GM12878 (cell line): ENCODE measurements at regions not wholly inside any gene's neighbourhood (a gene's known extent, or its start where the extent isn't known, plus 50 kb on each side); places are given as distances from the start of the nearest gene placed in this dataset.

Experiments
- ATAC-seq: fragments of 200-7000 bp; cut with Tn5 transposase; 3 replicates; pipeline ENCODE4 v1.9.1; 2020; ENCODE audit warnings: mild to moderate bottlenecking, moderate library complexity
- BruUV-seq: library from RNA; stranded (reverse); fragments of 400-500 nt; replicated peaks from 2 replicates; lab custom pipeline; 2021; lab: Mats Ljungman, UMichigan
- CTCF ChIA-PET: fragments of 300-600 bp; sonication (Branson Sonifier 250); formaldehyde crosslinking; extraction: SDS; loops from one replicate; lab custom pipeline; 2021; ENCODE audit warnings: inconsistent platforms; lab: Yijun Ruan, JAX
- POLR2A ChIA-PET: fragments of 350-600 bp; formaldehyde crosslinking; extraction: SDS; loops from one replicate; lab custom pipeline; 2021; ENCODE audit warnings: inconsistent platforms; lab: Charles Lee
- RAD21 ChIA-PET: fragments of 300-600 bp; sonication (Branson Sonifier 250); formaldehyde crosslinking; loops from one replicate; lab custom pipeline; 2023; ENCODE audit warnings: antibody characterized with exemption; ENCODE audit not compliant: unreplicated experiment; lab: Charles Lee
- SMC1A ChIA-PET: fragments of 300-600 bp; sonication (Branson Sonifier 250); formaldehyde crosslinking; loops from one replicate; lab custom pipeline; 2023; ENCODE audit not compliant: unreplicated experiment, uncharacterized antibody; lab: Charles Lee
- DNase-seq: peaks from one replicate; pipeline ENCODE4 v3.0.0-alpha.2; 2011; ENCODE audit warnings: low read depth, low spot score
- FAIRE-seq: peaks from 3 replicates; lab custom pipeline; 2011; peaks lifted over from hg19 to GRCh38; lab: Jason Lieb, UNC
- H2AFZ ChIP-seq: 2 replicates; pipeline ENCODE4 v1.6.0; 2011; ENCODE audit warnings: low read depth, low read length, control low read depth; ENCODE audit not compliant: control insufficient read depth
- H3K27ac ChIP-seq: 2 replicates; pipeline ENCODE4 v1.5.1; 2011; ENCODE audit warnings: control low read depth; ENCODE audit not compliant: control insufficient read depth, insufficient read depth
- H3K27me3 ChIP-seq, 2 experiments: replicated peaks in 1 of 2; 2 replicates each; pipeline versions ENCODE4 v1.6.0 to v1.6.1; 2011; ENCODE audit warnings: low read length in 1 of 2; ENCODE audit not compliant: control insufficient read depth in 2 of 2, insufficient read depth in 2 of 2
- H3K36me3 ChIP-seq, 2 experiments: 2 replicates each; pipeline ENCODE4 v1.5.1; 2011; ENCODE audit warnings: low read length in 1 of 2; ENCODE audit not compliant: control insufficient read depth in 2 of 2, insufficient read depth in 2 of 2
- H3K4me1 ChIP-seq: 2 replicates; pipeline ENCODE4 v1.6.1; 2011; ENCODE audit warnings: mild to moderate bottlenecking, low read length, moderate library complexity, mixed read lengths; ENCODE audit not compliant: control insufficient read depth, insufficient read depth
- H3K4me2 ChIP-seq: 2 replicates; pipeline ENCODE4 v1.6.0; 2011; ENCODE audit warnings: control low read depth; ENCODE audit not compliant: control insufficient read depth, insufficient read depth
- H3K4me3 ChIP-seq: fragments of 200-600 bp; sonication (generic); 2 replicates; pipeline ENCODE4 v1.5.1; 2016
- H3K79me2 ChIP-seq: 2 replicates; pipeline ENCODE4 v1.6.0; 2011; ENCODE audit warnings: low read length; ENCODE audit not compliant: control insufficient read depth, insufficient read depth
- H3K9ac ChIP-seq: 2 replicates; pipeline ENCODE4 v1.8.0; 2011; ENCODE audit warnings: low read length, control low read depth, mixed read lengths; ENCODE audit not compliant: control insufficient read depth, insufficient read depth
- H3K9me3 ChIP-seq: replicated peaks from 3 replicates; pipeline ENCODE4 v1.5.1; 2011; ENCODE audit warnings: mild to moderate bottlenecking, low read length; ENCODE audit not compliant: control insufficient read depth, insufficient read depth
- H4K20me1 ChIP-seq: 2 replicates; pipeline ENCODE4 v1.6.0; 2011; ENCODE audit not compliant: control insufficient read depth, insufficient read depth
- BCL11A ChIP-seq: IDR thresholded peaks from 2 replicates; pipeline ENCODE4 v1.6.1; 2011; ENCODE audit warnings: low read depth, low read length
- FOXK2 ChIP-seq: fragments of 450-650 bp; IDR thresholded peaks from 2 replicates; pipeline ENCODE4 v1.6.1; 2017; ENCODE audit warnings: mild to moderate bottlenecking, moderate library complexity
- JUND ChIP-seq: IDR thresholded peaks from 2 replicates; pipeline ENCODE4 v1.6.1; 2012; ENCODE audit warnings: low read depth, mild to moderate bottlenecking, low read length, improper control_type of control experiment, moderate library complexity
- RELA ChIP-seq: fragments of 450-650 bp; IDR thresholded peaks from 2 replicates; pipeline ENCODE4 v1.8.0; 2014; ENCODE audit warnings: borderline replicate concordance; ENCODE audit not compliant: partially characterized antibody
- TAF1 ChIP-seq: IDR thresholded peaks from 2 replicates; pipeline ENCODE4 v1.6.1; 2011; ENCODE audit warnings: mild to moderate bottlenecking, low read depth, low read length, borderline replicate concordance
- TCF12 ChIP-seq: IDR thresholded peaks from 2 replicates; pipeline ENCODE4 v1.6.1; 2011; ENCODE audit warnings: low read depth, mild to moderate bottlenecking, low read length
- ZNF217 ChIP-seq: fragments of 450-650 bp; IDR thresholded peaks from 2 replicates; pipeline ENCODE4 v1.6.1; 2017; ENCODE audit warnings: antibody characterized with exemption, mild to moderate bottlenecking
- WGBS: methylation state at CpG from one replicate; pipeline ENCODE4 v1.1.6; 2016; ENCODE audit warnings: low lambda C conversion rate; ENCODE audit not compliant: insufficient replicate concordance, insufficient coverage; ENCODE audit errors: missing lambda C conversion rate; 5-methylcytosine and 5-hydroxymethylcytosine counted together
- in situ Hi-C: fragments of 300-500 bp; cut with MboI; formaldehyde crosslinking; loops from 9 replicates; pipeline ENCODE4 v1.14.3; 2018; ENCODE audit warnings: mixed read lengths
- intact Hi-C: fragments of 100-400 bp; cut with micrococcal nuclease; formaldehyde crosslinking; loops from one replicate; pipeline ENCODE4 v1.14.2; 2022; ENCODE audit not compliant: unreplicated experiment
- TF ChIP-seq, protein P1 (sequence below): fragments of 450-650 bp; IDR thresholded peaks from 2 replicates; pipeline ENCODE4 v1.6.1; 2018; ENCODE audit warnings: borderline replicate concordance, mild to moderate bottlenecking; ENCODE audit not compliant: partially characterized antibody
- TF ChIP-seq, protein P2 (sequence below): IDR thresholded peaks from 2 replicates; pipeline ENCODE4 v1.6.1; 2012; ENCODE audit warnings: low read depth, low read length, improper control_type of control experiment
- TF ChIP-seq, protein P3 (sequence below): fragments of 450-650 bp; IDR thresholded peaks from 2 replicates; pipeline ENCODE4 v1.6.1; 2017; ENCODE audit warnings: mild to moderate bottlenecking, low read depth, inconsistent platforms; ENCODE audit not compliant: poor library complexity, severe bottlenecking
- TF ChIP-seq, protein P4 (sequence below): IDR thresholded peaks from 2 replicates; pipeline ENCODE4 v1.6.1; 2012; ENCODE audit warnings: low read depth, low read length, improper control_type of control experiment
- TF ChIP-seq, protein P5 (sequence below): IDR thresholded peaks from 2 replicates; pipeline ENCODE4 v1.6.1; 2012; ENCODE audit warnings: mild to moderate bottlenecking, low read depth, low read length

DNA sequence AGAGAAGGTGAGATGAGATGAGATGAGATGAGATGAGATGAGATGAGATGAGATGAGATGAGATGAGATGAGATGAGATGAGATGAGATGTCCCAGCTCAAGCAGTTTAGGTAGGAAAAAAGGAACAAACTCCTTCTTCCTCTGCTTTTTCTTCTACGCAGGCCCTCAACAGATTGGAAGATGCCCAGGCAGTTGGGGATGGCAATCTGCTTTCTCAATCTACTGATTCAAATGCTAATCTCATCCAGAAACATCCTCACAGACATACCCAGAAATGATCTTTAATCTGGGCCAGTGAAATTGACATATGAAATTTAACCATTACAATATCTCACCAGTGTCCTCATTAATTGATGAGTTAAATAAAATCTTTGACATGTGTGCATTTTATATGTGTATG lies 370.3 kb upstream of the SLC7A11 start (continued):
- TF ChIP-seq ZNF217: no peak
- TF ChIP-seq, protein P1, sequence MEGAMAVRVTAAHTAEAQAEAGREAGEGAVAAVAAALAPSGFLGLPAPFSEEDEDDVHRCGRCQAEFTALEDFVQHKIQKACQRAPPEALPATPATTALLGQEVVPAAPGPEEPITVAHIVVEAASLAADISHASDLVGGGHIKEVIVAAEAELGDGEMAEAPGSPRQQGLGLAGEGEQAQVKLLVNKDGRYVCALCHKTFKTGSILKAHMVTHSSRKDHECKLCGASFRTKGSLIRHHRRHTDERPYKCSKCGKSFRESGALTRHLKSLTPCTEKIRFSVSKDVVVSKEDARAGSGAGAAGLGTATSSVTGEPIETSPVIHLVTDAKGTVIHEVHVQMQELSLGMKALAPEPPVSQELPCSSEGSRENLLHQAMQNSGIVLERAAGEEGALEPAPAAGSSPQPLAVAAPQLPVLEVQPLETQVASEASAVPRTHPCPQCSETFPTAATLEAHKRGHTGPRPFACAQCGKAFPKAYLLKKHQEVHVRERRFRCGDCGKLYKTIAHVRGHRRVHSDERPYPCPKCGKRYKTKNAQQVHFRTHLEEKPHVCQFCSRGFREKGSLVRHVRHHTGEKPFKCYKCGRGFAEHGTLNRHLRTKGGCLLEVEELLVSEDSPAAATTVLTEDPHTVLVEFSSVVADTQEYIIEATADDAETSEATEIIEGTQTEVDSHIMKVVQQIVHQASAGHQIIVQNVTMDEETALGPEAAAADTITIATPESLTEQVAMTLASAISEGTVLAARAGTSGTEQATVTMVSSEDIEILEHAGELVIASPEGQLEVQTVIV: no peak
- no peak for TF ChIP-seq FOXK2
- no peak for TF ChIP-seq RELA
- no peak for TF ChIP-seq TAF1
- no peak for TF ChIP-seq JUND
- TF ChIP-seq BCL11A: no peak
- TF ChIP-seq, all 136 proteins: peak for 0

DNA sequence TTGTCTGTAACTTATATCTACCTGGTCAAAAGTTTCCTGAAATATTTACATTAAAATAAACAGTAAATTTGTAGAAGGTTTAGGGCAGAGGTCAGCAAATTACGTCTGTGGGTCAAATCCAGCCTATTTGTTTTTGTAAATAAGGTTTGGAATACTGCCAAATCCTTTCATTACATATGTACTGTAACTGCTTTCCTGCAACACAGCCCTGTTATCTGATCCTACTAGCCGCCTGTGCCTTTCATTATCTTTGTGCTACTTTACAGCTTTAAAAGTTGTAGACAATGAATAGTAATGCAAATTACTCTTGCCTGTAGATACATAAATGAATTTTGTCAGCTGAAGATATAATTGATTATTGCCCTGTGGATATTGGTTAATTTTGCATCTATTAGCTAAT lies 369.6 kb upstream of the SLC7A11 start:
- no TSS peak for BruUV-seq
- RAD21 ChIA-PET: no interaction called here
- Histone ChIP-seq H3K4me1 (no peaks in the 10 kb centered on the region), H3K9ac (no peak overlapping the region), H3K79me2 (no peaks in the 10 kb centered on the region), H2AFZ (no peak overlapping the region), H3K4me3 (no peak overlapping the region), H3K27me3 (no peaks in the 10 kb centered on the region), H4K20me1 (no peaks in the 10 kb centered on the region), H3K4me2 (no peak overlapping the region), H3K9me3 (no peaks in the 10 kb centered on the region), H3K36me3 (no peaks in the 10 kb centered on the region), H3K27ac (no peak overlapping the region)
- in situ Hi-C loops: no loop called here
- ATAC-seq (no peak), DNase-seq (no peak), FAIRE-seq (no peak)
- SMC1A ChIA-PET: interaction anchor here (0.7 to 1.2 kb wide), 2 partner anchors 11 to 19 kb away, joined by 3 to 4 read pairs; no protein-coding TSS in a partner anchor
- TF ChIP-seq, protein P2, sequence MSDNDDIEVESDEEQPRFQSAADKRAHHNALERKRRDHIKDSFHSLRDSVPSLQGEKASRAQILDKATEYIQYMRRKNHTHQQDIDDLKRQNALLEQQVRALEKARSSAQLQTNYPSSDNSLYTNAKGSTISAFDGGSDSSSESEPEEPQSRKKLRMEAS: no peak
- TF ChIP-seq, protein P3, sequence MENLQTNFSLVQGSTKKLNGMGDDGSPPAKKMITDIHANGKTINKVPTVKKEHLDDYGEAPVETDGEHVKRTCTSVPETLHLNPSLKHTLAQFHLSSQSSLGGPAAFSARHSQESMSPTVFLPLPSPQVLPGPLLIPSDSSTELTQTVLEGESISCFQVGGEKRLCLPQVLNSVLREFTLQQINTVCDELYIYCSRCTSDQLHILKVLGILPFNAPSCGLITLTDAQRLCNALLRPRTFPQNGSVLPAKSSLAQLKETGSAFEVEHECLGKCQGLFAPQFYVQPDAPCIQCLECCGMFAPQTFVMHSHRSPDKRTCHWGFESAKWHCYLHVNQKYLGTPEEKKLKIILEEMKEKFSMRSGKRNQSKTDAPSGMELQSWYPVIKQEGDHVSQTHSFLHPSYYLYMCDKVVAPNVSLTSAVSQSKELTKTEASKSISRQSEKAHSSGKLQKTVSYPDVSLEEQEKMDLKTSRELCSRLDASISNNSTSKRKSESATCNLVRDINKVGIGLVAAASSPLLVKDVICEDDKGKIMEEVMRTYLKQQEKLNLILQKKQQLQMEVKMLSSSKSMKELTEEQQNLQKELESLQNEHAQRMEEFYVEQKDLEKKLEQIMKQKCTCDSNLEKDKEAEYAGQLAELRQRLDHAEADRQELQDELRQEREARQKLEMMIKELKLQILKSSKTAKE: no peak
- TF ChIP-seq, protein P4, sequence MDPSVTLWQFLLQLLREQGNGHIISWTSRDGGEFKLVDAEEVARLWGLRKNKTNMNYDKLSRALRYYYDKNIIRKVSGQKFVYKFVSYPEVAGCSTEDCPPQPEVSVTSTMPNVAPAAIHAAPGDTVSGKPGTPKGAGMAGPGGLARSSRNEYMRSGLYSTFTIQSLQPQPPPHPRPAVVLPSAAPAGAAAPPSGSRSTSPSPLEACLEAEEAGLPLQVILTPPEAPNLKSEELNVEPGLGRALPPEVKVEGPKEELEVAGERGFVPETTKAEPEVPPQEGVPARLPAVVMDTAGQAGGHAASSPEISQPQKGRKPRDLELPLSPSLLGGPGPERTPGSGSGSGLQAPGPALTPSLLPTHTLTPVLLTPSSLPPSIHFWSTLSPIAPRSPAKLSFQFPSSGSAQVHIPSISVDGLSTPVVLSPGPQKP: no peak
- no peak for TF ChIP-seq TCF12
- TF ChIP-seq, protein P5, sequence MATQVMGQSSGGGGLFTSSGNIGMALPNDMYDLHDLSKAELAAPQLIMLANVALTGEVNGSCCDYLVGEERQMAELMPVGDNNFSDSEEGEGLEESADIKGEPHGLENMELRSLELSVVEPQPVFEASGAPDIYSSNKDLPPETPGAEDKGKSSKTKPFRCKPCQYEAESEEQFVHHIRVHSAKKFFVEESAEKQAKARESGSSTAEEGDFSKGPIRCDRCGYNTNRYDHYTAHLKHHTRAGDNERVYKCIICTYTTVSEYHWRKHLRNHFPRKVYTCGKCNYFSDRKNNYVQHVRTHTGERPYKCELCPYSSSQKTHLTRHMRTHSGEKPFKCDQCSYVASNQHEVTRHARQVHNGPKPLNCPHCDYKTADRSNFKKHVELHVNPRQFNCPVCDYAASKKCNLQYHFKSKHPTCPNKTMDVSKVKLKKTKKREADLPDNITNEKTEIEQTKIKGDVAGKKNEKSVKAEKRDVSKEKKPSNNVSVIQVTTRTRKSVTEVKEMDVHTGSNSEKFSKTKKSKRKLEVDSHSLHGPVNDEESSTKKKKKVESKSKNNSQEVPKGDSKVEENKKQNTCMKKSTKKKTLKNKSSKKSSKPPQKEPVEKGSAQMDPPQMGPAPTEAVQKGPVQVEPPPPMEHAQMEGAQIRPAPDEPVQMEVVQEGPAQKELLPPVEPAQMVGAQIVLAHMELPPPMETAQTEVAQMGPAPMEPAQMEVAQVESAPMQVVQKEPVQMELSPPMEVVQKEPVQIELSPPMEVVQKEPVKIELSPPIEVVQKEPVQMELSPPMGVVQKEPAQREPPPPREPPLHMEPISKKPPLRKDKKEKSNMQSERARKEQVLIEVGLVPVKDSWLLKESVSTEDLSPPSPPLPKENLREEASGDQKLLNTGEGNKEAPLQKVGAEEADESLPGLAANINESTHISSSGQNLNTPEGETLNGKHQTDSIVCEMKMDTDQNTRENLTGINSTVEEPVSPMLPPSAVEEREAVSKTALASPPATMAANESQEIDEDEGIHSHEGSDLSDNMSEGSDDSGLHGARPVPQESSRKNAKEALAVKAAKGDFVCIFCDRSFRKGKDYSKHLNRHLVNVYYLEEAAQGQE: no peak
- no peak for TF ChIP-seq TAF1
- WGBS: 39% methylated on average over 2 of the region's 2 CpGs
- POLR2A ChIA-PET: no interaction called here
- intact Hi-C loops: no loop called here
- CTCF ChIA-PET: interaction anchor here (2.1 to 2.7 kb wide), 2 partner anchors 17 to 69 kb away, joined by 5 to 8 read pairs; no protein-coding TSS in a partner anchor
